SK-N-SH treated with all-trans-retinoic acid at 6 μM for 48 hours (cell line): ENCODE measurements at regions not wholly inside any gene's neighbourhood (a gene's known extent, or its start where the extent isn't known, plus 50 kb on each side); places are given as distances from the start of the nearest gene placed in this dataset.

Experiments used
- ATAC-seq: fragments of 200-7000 bp; cut with Tn5 transposase; 3 replicates; pipeline ENCODE4 v1.9.1; 2020; ENCODE audit warnings: mild to moderate bottlenecking, moderate library complexity
- CSDC2 ChIP-seq: fragments of 250-450 bp; sonication (Bioruptor Pico); IDR thresholded peaks from 2 replicates; pipeline ENCODE4 v1.5.0; 2020; ENCODE audit warnings: mild to moderate bottlenecking, moderate library complexity
- CSRNP3 ChIP-seq: fragments of 250-450 bp; sonication (Bioruptor Pico); IDR thresholded peaks from 2 replicates; pipeline ENCODE4 v1.5.1; 2021; ENCODE audit warnings: mild to moderate bottlenecking, moderate library complexity
- ESRRG ChIP-seq: fragments of 250-450 bp; sonication (Bioruptor Pico); IDR thresholded peaks from 2 replicates; pipeline ENCODE4 v1.6.1; 2021; ENCODE audit warnings: mild to moderate bottlenecking
- ISL1 ChIP-seq: fragments of 250-450 bp; sonication (Bioruptor Pico); IDR thresholded peaks from 2 replicates; pipeline ENCODE4 v2.1.2; 2022; ENCODE audit warnings: mild to moderate bottlenecking, moderate library complexity
- POU6F1 ChIP-seq: fragments of 250-450 bp; sonication (Bioruptor Pico); IDR thresholded peaks from 2 replicates; pipeline ENCODE4 v1.8.0; 2021; ENCODE audit warnings: low read depth, mild to moderate bottlenecking, moderate library complexity, borderline replicate concordance
- PPARA ChIP-seq: fragments of 250-450 bp; sonication (Bioruptor Pico); IDR thresholded peaks from 2 replicates; pipeline ENCODE4 v1.5.0; 2020; ENCODE audit warnings: mild to moderate bottlenecking, borderline replicate concordance
- SNAI2 ChIP-seq: fragments of 250-450 bp; sonication (Bioruptor Pico); IDR thresholded peaks from 2 replicates; pipeline ENCODE4 v1.5.0; 2020; ENCODE audit warnings: mild to moderate bottlenecking, moderate library complexity
- TCF4 ChIP-seq: fragments of 250-450 bp; sonication (Bioruptor Pico); IDR thresholded peaks from 2 replicates; pipeline ENCODE4 v1.8.0; 2021; ENCODE audit warnings: mild to moderate bottlenecking, moderate library complexity, borderline replicate concordance
- TOX ChIP-seq: fragments of 250-450 bp; sonication (Bioruptor Pico); IDR thresholded peaks from 2 replicates; pipeline ENCODE4 v1.8.0; 2021; ENCODE audit warnings: mild to moderate bottlenecking, moderate library complexity, borderline replicate concordance
- TSHZ2 ChIP-seq: fragments of 250-450 bp; sonication (Bioruptor Pico); IDR thresholded peaks from 2 replicates; pipeline ENCODE4 v1.5.0; 2020; ENCODE audit warnings: mild to moderate bottlenecking, moderate library complexity
- ZC3H10 ChIP-seq: fragments of 250-450 bp; sonication (Bioruptor Pico); IDR thresholded peaks from 2 replicates; pipeline ENCODE4 v1.5.1; 2021; ENCODE audit warnings: mild to moderate bottlenecking, moderate library complexity
- ZFP3 ChIP-seq: fragments of 250-450 bp; sonication (Bioruptor Pico); IDR thresholded peaks from 2 replicates; pipeline ENCODE4 v1.5.0; 2020; ENCODE audit warnings: mild to moderate bottlenecking, moderate library complexity
- ZNF565 ChIP-seq: fragments of 450-650 bp; formaldehyde crosslinking; conservative IDR thresholded peaks from 2 replicates; pipeline ENCODE4 v1.5.0; 2020; ENCODE audit warnings: low read depth, mild to moderate bottlenecking, moderate library complexity
- ZNF70 ChIP-seq: fragments of 450-650 bp; formaldehyde crosslinking; IDR thresholded peaks from 2 replicates; pipeline ENCODE4 v1.5.0; 2020; ENCODE audit warnings: mild to moderate bottlenecking, moderate library complexity
- ZNF8 ChIP-seq: fragments of 450-650 bp; formaldehyde crosslinking; IDR thresholded peaks from 2 replicates; pipeline ENCODE4 v1.5.0; 2020; ENCODE audit warnings: mild to moderate bottlenecking, moderate library complexity
- TF ChIP-seq, protein P1 (sequence below): fragments of 250-450 bp; sonication (Bioruptor Pico); IDR thresholded peaks from 2 replicates; pipeline ENCODE4 v1.8.0; 2020; ENCODE audit warnings: mild to moderate bottlenecking, moderate library complexity, borderline replicate concordance

DNA sequence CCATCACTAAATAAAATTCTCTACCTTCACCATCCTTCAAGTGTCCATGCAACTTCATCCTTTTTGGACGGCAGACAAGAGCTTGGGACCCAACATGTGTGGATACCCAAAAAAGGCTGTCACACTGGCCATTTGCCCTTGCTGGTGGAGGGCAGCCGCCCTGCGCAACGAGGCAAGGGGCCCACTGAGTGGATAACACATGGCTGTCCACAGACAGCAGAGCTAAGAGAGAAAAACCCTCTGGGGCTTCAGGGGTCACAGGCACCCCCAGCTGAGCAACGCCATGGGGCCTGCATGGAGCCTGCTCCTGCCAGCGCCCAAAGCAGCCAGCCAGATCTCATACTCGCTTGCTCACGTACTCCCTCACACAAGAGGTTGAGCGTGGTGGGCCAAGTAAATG is 205.9 kb upstream of the NREP start:
- ATAC-seq, result no peak
- TF ChIP-seq ZC3H10 (CRISPR knock-in tag) (no peak), ZNF70 (CRISPR knock-in tag) (no peak), ISL1 (CRISPR knock-in tag) (no peak), TOX (no peak), ZFP3 (no peak), ESRRG (CRISPR knock-in tag) (no peak), PPARA (no peak), POU6F1 (CRISPR knock-in tag) (no peak), TCF4 (CRISPR knock-in tag) (no peak), ZNF8 (no peak), TSHZ2 (no peak), SNAI2 (CRISPR knock-in tag) (no peak), ZNF565 (CRISPR knock-in tag) (no peak)
- TF ChIP-seq, protein P1, sequence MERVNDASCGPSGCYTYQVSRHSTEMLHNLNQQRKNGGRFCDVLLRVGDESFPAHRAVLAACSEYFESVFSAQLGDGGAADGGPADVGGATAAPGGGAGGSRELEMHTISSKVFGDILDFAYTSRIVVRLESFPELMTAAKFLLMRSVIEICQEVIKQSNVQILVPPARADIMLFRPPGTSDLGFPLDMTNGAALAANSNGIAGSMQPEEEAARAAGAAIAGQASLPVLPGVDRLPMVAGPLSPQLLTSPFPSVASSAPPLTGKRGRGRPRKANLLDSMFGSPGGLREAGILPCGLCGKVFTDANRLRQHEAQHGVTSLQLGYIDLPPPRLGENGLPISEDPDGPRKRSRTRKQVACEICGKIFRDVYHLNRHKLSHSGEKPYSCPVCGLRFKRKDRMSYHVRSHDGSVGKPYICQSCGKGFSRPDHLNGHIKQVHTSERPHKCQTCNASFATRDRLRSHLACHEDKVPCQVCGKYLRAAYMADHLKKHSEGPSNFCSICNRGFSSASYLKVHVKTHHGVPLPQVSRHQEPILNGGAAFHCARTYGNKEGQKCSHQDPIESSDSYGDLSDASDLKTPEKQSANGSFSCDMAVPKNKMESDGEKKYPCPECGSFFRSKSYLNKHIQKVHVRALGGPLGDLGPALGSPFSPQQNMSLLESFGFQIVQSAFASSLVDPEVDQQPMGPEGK (CRISPR knock-in tag), result no peak

GRCh38 chr5:111961862-111962261 is 204.9 kb upstream of the NREP start:
- TF ChIP-seq CSDC2 (CRISPR knock-in tag) (no peak), CSRNP3 (CRISPR knock-in tag) (no peak), ZFP3 (no peak), TSHZ2 (no peak), ZNF565 (CRISPR knock-in tag) (no peak), ESRRG (CRISPR knock-in tag) (no peak)
- TF ChIP-seq, protein P1 (CRISPR knock-in tag), result no peak
- ATAC-seq, result peak; percentile 47; the same call in 1 of the 3 replicates
